T-cell (primary cell): ENCODE measurements at regions not wholly inside any gene's neighbourhood (a gene's known extent, or its start where the extent isn't known, plus 50 kb on each side); places are given as distances from the start of the nearest gene placed in this dataset.
"Not testable (repeated sequence)": the region's sequence is repeated elsewhere in the genome, so short reads cannot be mapped to it uniquely, and the experiment has no call there.

Experiments
- ATAC-seq, 4 experiments: fragments of 200-7000 bp in 3 of 4; fragments of 150-1000 bp in 1 of 4; cut with Tn5 transposase; replicated peaks in 1 of 4; 1 replicate in 3 of 4; 2 replicates in 1 of 4; pipeline ENCODE4 v1.10.0; 2021; ENCODE audit warnings: moderate library complexity in 3 of 4, mild to moderate bottlenecking in 2 of 4, moderate number of reproducible peaks in 1 of 4
- CTCF ChIA-PET, 2 donors: fragments of 300-600 bp; sonication (Branson Sonifier 250); formaldehyde crosslinking; loops; one replicate each; lab custom pipeline; 2022; ENCODE audit warnings: antibody characterized with exemption in 2 of 2; lab: Charles Lee
- POLR2A ChIA-PET, 2 donors: fragments of 300-600 bp; sonication (Branson Sonifier 250); formaldehyde crosslinking; loops; one replicate each; lab custom pipeline; 2022; ENCODE audit warnings: antibody characterized with exemption in 2 of 2; lab: Charles Lee
- DNase-seq, 35 experiments: peaks; one replicate each; pipeline versions ENCODE4 v3.0.0 to v3.0.0-alpha.2; 2013 to 2023
- H3K27ac ChIP-seq: one replicate; pipeline ENCODE4 v1.5.1; 2013; ENCODE audit warnings: low read length
- H3K27me3 ChIP-seq, 2 experiments: replicated peaks in 1 of 2; 1 replicate in 1 of 2; 2 replicates in 1 of 2; pipeline versions ENCODE4 v1.6.1 to v1.7.0; 2013; ENCODE audit warnings: low read length in 1 of 2, mixed read lengths in 1 of 2; ENCODE audit not compliant: control insufficient read depth in 2 of 2, insufficient read depth in 2 of 2; ENCODE audit errors: extremely low read depth in 1 of 2
- H3K36me3 ChIP-seq, 2 donors: 1 replicate in 1 of 2; 2 replicates in 1 of 2; pipeline versions ENCODE4 v1.6.1 to v1.7.0; 2013; ENCODE audit warnings: low read length in 1 of 2; ENCODE audit not compliant: control insufficient read depth in 2 of 2, insufficient read depth in 1 of 2; ENCODE audit errors: extremely low read depth in 1 of 2
- H3K4me1 ChIP-seq, 2 experiments: 1 replicate in 1 of 2; 2 replicates in 1 of 2; pipeline versions ENCODE4 v1.6.1 to v1.7.0; 2013; ENCODE audit warnings: low read length in 2 of 2, mixed read lengths in 1 of 2; ENCODE audit not compliant: insufficient read depth in 2 of 2, control insufficient read depth in 1 of 2; ENCODE audit errors: extremely low read depth in 1 of 2
- H3K4me3 ChIP-seq, 2 donors: 1 replicate in 1 of 2; 2 replicates in 1 of 2; pipeline versions ENCODE4 v1.5.1 to v1.7.0; 2013; ENCODE audit warnings: mild to moderate bottlenecking in 2 of 2, low read length in 1 of 2, moderate library complexity in 1 of 2; ENCODE audit not compliant: control insufficient read depth in 1 of 2; ENCODE audit errors: extremely low read depth in 1 of 2
- H3K9me3 ChIP-seq: 2 replicates; pipeline ENCODE4 v1.7.0; 2013
- H3K27ac Mint-ChIP-seq, 2 donors: one replicate each; pipeline ENCODE4 v1.8.0; 2020 to 2021; ENCODE audit warnings: mild to moderate bottlenecking in 2 of 2, mixed read lengths in 2 of 2
- H3K27me3 Mint-ChIP-seq, 2 donors: one replicate each; pipeline ENCODE4 v1.8.0; 2021 to 2022; ENCODE audit warnings: mixed read lengths in 2 of 2
- H3K36me3 Mint-ChIP-seq: one replicate; pipeline ENCODE4 v1.8.0; 2021; ENCODE audit warnings: mixed read lengths
- H3K4me1 Mint-ChIP-seq, 3 donors: one replicate each; pipeline ENCODE4 v1.8.0; 2020 to 2022; ENCODE audit warnings: mixed read lengths in 3 of 3, mild to moderate bottlenecking in 1 of 3
- H3K4me3 Mint-ChIP-seq, 3 donors: one replicate each; pipeline ENCODE4 v1.8.0; 2020 to 2022; ENCODE audit warnings: mild to moderate bottlenecking in 3 of 3, mixed read lengths in 3 of 3, moderate library complexity in 3 of 3
- H3K9me3 Mint-ChIP-seq, 3 donors: one replicate each; pipeline ENCODE4 v1.8.0; 2020 to 2022; ENCODE audit warnings: mixed read lengths in 3 of 3
- WGBS: methylation state at CpG from one replicate; pipeline ENCODE4 v1.1.5; 2013; ENCODE audit warnings: missing lambda C conversion rate; ENCODE audit not compliant: insufficient coverage; 5-methylcytosine and 5-hydroxymethylcytosine counted together

DNA sequence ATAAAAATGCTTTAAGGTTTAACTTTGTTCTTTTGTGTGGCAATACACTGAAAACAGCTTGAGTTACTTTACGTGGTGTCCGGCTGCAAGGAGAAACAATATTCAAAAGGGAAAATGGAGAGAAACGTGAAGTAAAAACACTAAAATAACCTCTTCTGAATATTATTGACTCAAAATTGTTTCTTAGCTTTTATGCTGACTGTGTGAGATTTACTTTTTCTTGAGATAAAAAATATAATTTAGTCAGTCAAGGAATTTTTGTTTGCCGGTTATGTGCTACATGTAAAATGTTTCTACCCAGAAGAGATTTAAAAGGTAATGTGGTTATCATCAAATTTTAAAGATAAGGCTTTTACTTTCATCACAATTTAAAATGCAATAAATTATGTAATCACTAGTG, 200.6 kb upstream of the GPC6 start:
- ChIA-PET CTCF (no interaction called here), POLR2A (no interaction called here)
- H3K4me1 ChIP-seq = no peaks in the 10 kb centered on the region
- no peak overlapping the region for H3K4me3 ChIP-seq
- DNase-seq (no peak), ATAC-seq (no peak)
- no peaks in the 10 kb centered on the region for H3K9me3 ChIP-seq
- Mint-ChIP-seq H3K4me1 (no peaks in the 10 kb centered on the region), H3K36me3 (no peaks in the 10 kb centered on the region), H3K4me3 (no peak overlapping the region), H3K9me3 (peaks cover under 1 to 9% (median 1%) of the 10 kb centered on the region in 3 donors), H3K27ac (no peak overlapping the region), H3K27me3 (no peaks in the 10 kb centered on the region)
- no CpG with 5 or more reads among the region's 4 CpGs for WGBS
- no peak overlapping the region for H3K27ac ChIP-seq
- no peaks in the 10 kb centered on the region for H3K27me3 ChIP-seq
- H3K36me3 ChIP-seq = no peaks in the 10 kb centered on the region

GRCh38 chr13:93029536-93029935, 197.1 kb upstream of the GPC6 start:
- no peak for ATAC-seq
- ChIA-PET CTCF (no interaction called here), POLR2A (no interaction called here)
- H3K4me1 ChIP-seq = no peaks in the 10 kb centered on the region
- no peak overlapping the region for H3K4me3 Mint-ChIP-seq
- WGBS = 100% methylated on average over 2 of the region's 3 CpGs
- H3K4me1 Mint-ChIP-seq = no peaks in the 10 kb centered on the region
- no peaks in the 10 kb centered on the region for H3K27me3 ChIP-seq
- H3K27me3 Mint-ChIP-seq = no peaks in the 10 kb centered on the region
- no peaks in the 10 kb centered on the region for H3K36me3 ChIP-seq
- H3K4me3 ChIP-seq = no peak overlapping the region
- no peak for DNase-seq
- H3K9me3 ChIP-seq = no peaks in the 10 kb centered on the region
- no peak overlapping the region for H3K27ac Mint-ChIP-seq
- no peaks in the 10 kb centered on the region for H3K36me3 Mint-ChIP-seq
- peaks cover 0 to 9% (median 0%) of the 10 kb centered on the region in 3 donors for H3K9me3 Mint-ChIP-seq
- no peak overlapping the region for H3K27ac ChIP-seq

GRCh38 chr13:93036380-93036779, 190.2 kb upstream of the GPC6 start:
- no peak overlapping the region for H3K27ac ChIP-seq
- H3K4me3 ChIP-seq = no peak overlapping the region
- Mint-ChIP-seq H3K4me3 (no peak overlapping the region), H3K27me3 (no peaks in the 10 kb centered on the region), H3K27ac (no peak overlapping the region), H3K36me3 (no peaks in the 10 kb centered on the region), H3K4me1 (no peaks in the 10 kb centered on the region), H3K9me3 (peaks cover 0 to 4% (median 4%) of the 10 kb centered on the region in 3 donors)
- no peaks in the 10 kb centered on the region for H3K27me3 ChIP-seq
- H3K4me1 ChIP-seq = no peaks in the 10 kb centered on the region
- no peak for DNase-seq
- ChIA-PET POLR2A (no interaction called here), CTCF (no interaction called here)
- WGBS = no CpG with 5 or more reads among the region's 3 CpGs
- H3K36me3 ChIP-seq = no peaks in the 10 kb centered on the region
- H3K9me3 ChIP-seq = no peaks in the 10 kb centered on the region
- ATAC-seq = no peak

- ChIA-PET POLR2A (no interaction called here), CTCF (no interaction called here)
- H3K27me3 ChIP-seq = no peaks in the 10 kb centered on the region
- Mint-ChIP-seq H3K4me1 (no peaks in the 10 kb centered on the region), H3K27me3 (no peaks in the 10 kb centered on the region), H3K36me3 (no peaks in the 10 kb centered on the region), H3K4me3 (no peak overlapping the region), H3K27ac (no peak overlapping the region), H3K9me3 (peaks cover 0 to 10% (median 0%) of the 10 kb centered on the region in 3 donors)
- no peaks in the 10 kb centered on the region for H3K9me3 ChIP-seq
- H3K4me1 ChIP-seq = no peaks in the 10 kb centered on the region
- no peaks in the 10 kb centered on the region for H3K36me3 ChIP-seq
- H3K27ac ChIP-seq = no peak overlapping the region
- ATAC-seq (no peak), DNase-seq (no peak)
- 60% methylated on average over 1 of the region's 5 CpGs for WGBS
- H3K4me3 ChIP-seq = no peak overlapping the region
Measured at GRCh38 chr13:93037780-93038179, 188.8 kb upstream of the GPC6 start.

DNA sequence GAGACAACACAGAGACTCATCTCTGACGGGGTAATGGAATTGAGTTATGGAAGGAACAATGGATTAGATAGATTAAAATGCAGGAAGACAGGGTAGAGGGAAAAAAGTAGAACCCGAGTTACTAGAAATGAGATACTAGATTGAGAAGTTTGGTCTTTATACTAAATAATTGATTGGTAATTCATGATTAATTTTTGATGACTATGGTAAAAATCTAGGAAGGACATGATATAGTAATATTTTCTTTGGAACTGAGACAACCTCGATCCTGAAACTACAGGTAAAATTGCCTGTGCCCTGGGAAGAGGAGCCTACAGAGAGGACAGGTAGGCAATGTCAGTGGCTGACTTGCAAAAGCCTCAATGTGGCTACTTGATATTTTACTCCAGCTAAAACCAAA, 188.4 kb upstream of the GPC6 start:
- H3K27ac Mint-ChIP-seq = no peak overlapping the region
- H3K9me3 Mint-ChIP-seq = peaks cover 0 to 10% (median 0%) of the 10 kb centered on the region in 3 donors
- Histone ChIP-seq H3K36me3 (no peaks in the 10 kb centered on the region), H3K9me3 (no peaks in the 10 kb centered on the region), H3K27me3 (no peaks in the 10 kb centered on the region), H3K4me3 (no peak overlapping the region), H3K27ac (no peak overlapping the region), H3K4me1 (no peaks in the 10 kb centered on the region)
- ATAC-seq (no peak), DNase-seq (no peak)
- H3K27me3 Mint-ChIP-seq = no peaks in the 10 kb centered on the region
- ChIA-PET POLR2A (no interaction called here), CTCF (no interaction called here)
- no peaks in the 10 kb centered on the region for H3K4me1 Mint-ChIP-seq
- no peak overlapping the region for H3K4me3 Mint-ChIP-seq
- WGBS = no CpG with 5 or more reads among the region's 3 CpGs
- no peaks in the 10 kb centered on the region for H3K36me3 Mint-ChIP-seq

DNA sequence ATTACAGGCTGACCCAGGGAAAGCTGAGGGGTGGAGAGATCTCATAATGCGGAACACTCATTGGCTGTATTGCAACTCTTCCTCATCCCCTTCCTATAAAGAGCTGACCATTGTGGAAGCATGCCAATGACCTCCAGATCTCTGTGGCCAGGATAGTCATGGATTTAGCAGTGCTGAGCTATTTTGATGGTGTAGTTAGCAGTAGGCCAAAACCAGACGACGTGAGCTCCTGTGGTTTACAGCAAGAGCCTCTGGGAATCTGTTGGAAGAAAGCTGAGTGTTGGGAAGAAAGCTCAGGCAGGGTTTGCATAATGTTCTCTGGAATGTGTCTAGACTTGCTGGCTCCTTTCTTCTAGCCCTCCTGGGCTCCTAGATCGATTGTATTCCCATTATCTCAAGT, 187.5 kb upstream of the GPC6 start:
- Mint-ChIP-seq H3K36me3 (no peaks in the 10 kb centered on the region), H3K27me3 (no peaks in the 10 kb centered on the region), H3K4me1 (no peaks in the 10 kb centered on the region), H3K4me3 (no peak overlapping the region), H3K9me3 (peaks cover 0 to 10% (median 0%) of the 10 kb centered on the region in 3 donors), H3K27ac (no peak overlapping the region)
- CTCF ChIA-PET = no interaction called here
- no peaks in the 10 kb centered on the region for H3K9me3 ChIP-seq
- no peak for ATAC-seq
- no peak overlapping the region for H3K27ac ChIP-seq
- no peaks in the 10 kb centered on the region for H3K36me3 ChIP-seq
- H3K4me1 ChIP-seq = no peaks in the 10 kb centered on the region
- POLR2A ChIA-PET = no interaction called here
- H3K27me3 ChIP-seq = no peaks in the 10 kb centered on the region
- DNase-seq = no peak
- 90% methylated on average over 2 of the region's 4 CpGs for WGBS
- H3K4me3 ChIP-seq = no peak overlapping the region

- H3K36me3 Mint-ChIP-seq, H3K27me3 ChIP-seq, DNase-seq, POLR2A ChIA-PET, ATAC-seq, H3K4me1 ChIP-seq, H3K4me1 Mint-ChIP-seq, H3K27ac ChIP-seq, H3K27me3 Mint-ChIP-seq, H3K36me3 ChIP-seq, H3K4me3 ChIP-seq, H3K4me3 Mint-ChIP-seq, H3K27ac Mint-ChIP-seq, CTCF ChIA-PET, H3K9me3 ChIP-seq: not testable (repeated sequence)
- H3K9me3 Mint-ChIP-seq = peaks cover 0 to 10% (median 0%) of the 10 kb centered on the region in 3 donors
- WGBS = 95% methylated on average over 3 of the region's 4 CpGs
Measured at GRCh38 chr13:93041566-93041965, 185.0 kb upstream of the GPC6 start.
